Dedifferentiated amniotic fluid mesenchymal stem cell (primary cell): ENCODE measurements at regions not wholly inside any gene's neighbourhood (a gene's known extent, or its start where the extent isn't known, plus 50 kb on each side); places are given as distances from the start of the nearest gene placed in this dataset.

ENCODE experiments used
- DNase-seq: peaks from one replicate; pipeline ENCODE4 v3.0.0-alpha.2; 2016; ENCODE audit errors: extremely low spot score

GRCh38 chr17:33514369-33514768, 221.3 kb upstream of the ASIC2 start:
- no peak for DNase-seq

GRCh38 chr17:33515974-33516373, 222.9 kb upstream of the ASIC2 start:
- no peak for DNase-seq

- no peak for DNase-seq
Measured at GRCh38 chr17:33516645-33517044, 223.6 kb upstream of the ASIC2 start.

GRCh38 chr17:33517746-33518145, 224.7 kb upstream of the ASIC2 start:
- DNase-seq: no peak

- DNase-seq: no peak
Measured at GRCh38 chr17:33519692-33520091, 226.6 kb upstream of the ASIC2 start.

- no peak for DNase-seq
Measured at GRCh38 chr17:33520426-33521330, 227.6 kb upstream of the ASIC2 start.

GRCh38 chr17:33521784-33522183, 228.7 kb upstream of the ASIC2 start:
- no peak for DNase-seq

- DNase-seq: no peak
Measured at GRCh38 chr17:33522623-33523022, 229.5 kb upstream of the ASIC2 start.

GRCh38 chr17:33523577-33523981, 230.5 kb upstream of the ASIC2 start:
- no peak for DNase-seq

- no peak for DNase-seq
Measured at GRCh38 chr17:33525186-33525585, 232.1 kb upstream of the ASIC2 start.

GRCh38 chr17:33526717-33527116, 233.6 kb upstream of the ASIC2 start:
- DNase-seq: no peak

- no peak for DNase-seq
Measured at GRCh38 chr17:33527290-33527689, 234.2 kb upstream of the ASIC2 start.

- no peak for DNase-seq
Measured at GRCh38 chr17:33528846-33529245, 235.8 kb upstream of the ASIC2 start.

- no peak for DNase-seq
Measured at GRCh38 chr17:33529816-33530215, 236.7 kb upstream of the ASIC2 start.

GRCh38 chr17:33531311-33531710, 238.2 kb upstream of the ASIC2 start:
- DNase-seq: no peak

- DNase-seq: no peak
Measured at GRCh38 chr17:33534087-33534486, 241.0 kb upstream of the ASIC2 start.

GRCh38 chr17:33545124-33545523, 252.0 kb upstream of the ASIC2 start:
- DNase-seq: no peak

- no peak for DNase-seq
Measured at GRCh38 chr17:33550261-33550660, 257.2 kb upstream of the ASIC2 start.

- DNase-seq: no peak
Measured at GRCh38 chr17:33551075-33551474, 258.0 kb upstream of the ASIC2 start.

- DNase-seq: no peak
Measured at GRCh38 chr17:33551911-33552310, 258.8 kb upstream of the ASIC2 start.

GRCh38 chr17:33560165-33560564, 267.1 kb upstream of the ASIC2 start:
- no peak for DNase-seq

GRCh38 chr17:33560871-33561270, 267.8 kb upstream of the ASIC2 start:
- DNase-seq: no peak

- DNase-seq: no peak
Measured at GRCh38 chr17:33561569-33562334, 268.7 kb upstream of the ASIC2 start.
